Peyer's patch (tissue), 4 donors: ENCODE measurements at regions not wholly inside any gene's neighbourhood (a gene's known extent, or its start where the extent isn't known, plus 50 kb on each side); places are given as distances from the start of the nearest gene placed in this dataset.

ENCODE experiments used
- DNase-seq, 3 donors: peaks; one replicate each; pipeline ENCODE4 v3.0.0-alpha.2; 2017 to 2019
- H3K27ac ChIP-seq, 4 donors: fragments of 200-600 bp; sonication (generic); one replicate each; pipeline ENCODE4 v1.5.1; 2016 to 2019
- H3K27me3 ChIP-seq, 2 donors: fragments of 200-600 bp; sonication (generic); one replicate each; pipeline ENCODE4 v1.5.1; 2019
- H3K36me3 ChIP-seq, 3 donors: fragments of 200-600 bp; sonication (generic); one replicate each; pipeline ENCODE4 v1.5.1; 2016 to 2019
- H3K4me1 ChIP-seq, 4 donors: fragments of 200-600 bp; sonication (generic); one replicate each; pipeline ENCODE4 v1.5.1; 2016 to 2019
- H3K4me3 ChIP-seq, 4 donors: fragments of 200-600 bp; sonication (generic); 1 replicate in 3 of 4; 2 replicates in 1 of 4; pipeline ENCODE4 v1.5.1; 2016 to 2019; ENCODE audit warnings: mild to moderate bottlenecking in 1 of 4
- H3K9me3 ChIP-seq, 4 donors: fragments of 200-600 bp; sonication (generic); one replicate each; pipeline ENCODE4 v1.5.1; 2016 to 2019; ENCODE audit warnings: mild to moderate bottlenecking in 1 of 4
- POLR2A ChIP-seq, 2 donors: fragments of 450-650 bp; IDR thresholded peaks; one replicate each; pipeline ENCODE4 v1.5.1; 2017; ENCODE audit warnings: antibody characterized with exemption in 2 of 2, mild to moderate bottlenecking in 2 of 2, moderate library complexity in 2 of 2
- TF ChIP-seq, protein P1 (sequence below), 6 experiments: fragments of 450-650 bp in 4 of 6; fragments of 200-600 bp in 2 of 6; sonication (generic) in 1 of 6; IDR thresholded peaks; one replicate each; pipeline ENCODE4 v1.5.1; 2017 to 2019; ENCODE audit warnings: antibody characterized with exemption in 6 of 6, mild to moderate bottlenecking in 3 of 6, moderate library complexity in 1 of 6

DNA sequence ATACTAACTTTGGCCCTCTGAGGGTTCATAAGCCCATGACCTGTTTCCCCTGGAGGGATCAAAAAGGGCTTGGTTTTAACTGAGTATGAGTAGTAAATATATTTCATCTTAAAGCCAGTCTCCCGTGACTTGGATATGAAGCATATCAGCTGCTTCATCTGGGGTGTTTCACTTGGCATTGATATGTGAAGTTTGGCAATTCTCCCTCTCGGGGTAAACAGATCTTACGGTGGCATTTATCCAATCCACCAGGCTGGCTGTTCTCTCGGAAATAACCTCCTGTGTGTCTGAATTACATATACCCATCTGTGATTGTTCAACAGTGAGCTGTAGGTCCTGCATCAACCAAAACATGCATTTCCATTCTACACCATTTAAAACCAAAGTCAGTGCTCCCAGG, 130.7 kb downstream of the ADAM29 start:
- no peaks in the 10 kb centered on the region for H3K9me3 ChIP-seq

DNA sequence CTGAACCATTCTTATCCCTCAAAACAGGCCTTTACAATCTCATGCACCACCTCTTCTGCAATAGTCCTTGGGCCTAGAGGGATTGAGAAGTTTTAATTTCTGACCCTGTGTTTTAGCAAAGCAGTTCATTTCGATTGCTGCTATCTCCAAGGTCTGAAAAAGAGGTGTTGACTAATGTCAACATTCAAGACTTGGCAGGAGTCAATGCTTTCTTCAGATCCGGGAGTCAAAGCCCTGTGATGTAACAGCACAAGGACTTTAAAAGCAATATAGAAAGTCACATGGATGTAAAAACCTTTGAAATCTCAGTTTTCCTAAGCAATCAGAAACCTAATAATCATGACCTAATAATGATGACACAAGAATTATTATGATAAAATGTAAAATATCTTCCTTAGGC, 133.8 kb downstream of the ADAM29 start:
- Histone ChIP-seq H3K27ac (no peak overlapping the region), H3K4me1 (no peaks in the 10 kb centered on the region), H3K36me3 (no peaks in the 10 kb centered on the region), H3K9me3 (no peaks in the 10 kb centered on the region), H3K27me3 (no peaks in the 10 kb centered on the region), H3K4me3 (no peak overlapping the region)
- no peak for DNase-seq
- TF ChIP-seq POLR2A (IDR thresholded peaks at IDR 0.05): no peak
- TF ChIP-seq, protein P1, sequence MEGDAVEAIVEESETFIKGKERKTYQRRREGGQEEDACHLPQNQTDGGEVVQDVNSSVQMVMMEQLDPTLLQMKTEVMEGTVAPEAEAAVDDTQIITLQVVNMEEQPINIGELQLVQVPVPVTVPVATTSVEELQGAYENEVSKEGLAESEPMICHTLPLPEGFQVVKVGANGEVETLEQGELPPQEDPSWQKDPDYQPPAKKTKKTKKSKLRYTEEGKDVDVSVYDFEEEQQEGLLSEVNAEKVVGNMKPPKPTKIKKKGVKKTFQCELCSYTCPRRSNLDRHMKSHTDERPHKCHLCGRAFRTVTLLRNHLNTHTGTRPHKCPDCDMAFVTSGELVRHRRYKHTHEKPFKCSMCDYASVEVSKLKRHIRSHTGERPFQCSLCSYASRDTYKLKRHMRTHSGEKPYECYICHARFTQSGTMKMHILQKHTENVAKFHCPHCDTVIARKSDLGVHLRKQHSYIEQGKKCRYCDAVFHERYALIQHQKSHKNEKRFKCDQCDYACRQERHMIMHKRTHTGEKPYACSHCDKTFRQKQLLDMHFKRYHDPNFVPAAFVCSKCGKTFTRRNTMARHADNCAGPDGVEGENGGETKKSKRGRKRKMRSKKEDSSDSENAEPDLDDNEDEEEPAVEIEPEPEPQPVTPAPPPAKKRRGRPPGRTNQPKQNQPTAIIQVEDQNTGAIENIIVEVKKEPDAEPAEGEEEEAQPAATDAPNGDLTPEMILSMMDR (IDR thresholded peaks at IDR 0.05): no peak

More for the DNA sequence above, 130.7 kb downstream of the ADAM29 start:
- DNase-seq: no peak
- Histone ChIP-seq H3K27me3 (no peaks in the 10 kb centered on the region), H3K4me3 (no peak overlapping the region), H3K4me1 (no peaks in the 10 kb centered on the region), H3K27ac (no peak overlapping the region), H3K36me3 (no peaks in the 10 kb centered on the region)
- TF ChIP-seq, protein P1 (IDR thresholded peaks at IDR 0.05): no peak
- no peak for TF ChIP-seq POLR2A (IDR thresholded peaks at IDR 0.05)

DNA sequence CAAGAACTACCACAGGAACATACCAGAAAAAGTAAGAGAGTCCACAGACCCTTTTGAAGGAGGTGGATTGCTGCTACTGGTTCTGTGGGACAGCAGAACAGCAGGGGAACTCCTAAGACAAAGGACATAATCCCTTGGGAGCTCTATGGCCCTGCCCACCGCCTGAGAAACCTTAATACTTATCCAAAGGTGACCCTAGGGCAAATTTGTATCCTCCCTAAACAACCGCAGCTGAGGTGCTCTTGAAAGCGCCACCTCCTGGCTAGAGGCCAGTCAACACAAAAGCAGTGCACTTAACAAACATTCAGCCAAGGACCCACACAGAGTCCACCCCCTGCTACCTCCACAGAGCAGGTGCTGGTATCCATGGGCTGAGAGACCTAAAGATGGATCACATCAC, 136.8 kb downstream of the ADAM29 start:
- no peaks in the 10 kb centered on the region for H3K9me3 ChIP-seq
- H3K27ac ChIP-seq: no peak overlapping the region
- no peak for DNase-seq
- no peaks in the 10 kb centered on the region for H3K36me3 ChIP-seq
- H3K4me3 ChIP-seq: no peak overlapping the region
- no peaks in the 10 kb centered on the region for H3K27me3 ChIP-seq
- TF ChIP-seq, protein P1 (IDR thresholded peaks at IDR 0.05): no peak
- no peak for TF ChIP-seq POLR2A (IDR thresholded peaks at IDR 0.05)
- H3K4me1 ChIP-seq: no peaks in the 10 kb centered on the region

DNA sequence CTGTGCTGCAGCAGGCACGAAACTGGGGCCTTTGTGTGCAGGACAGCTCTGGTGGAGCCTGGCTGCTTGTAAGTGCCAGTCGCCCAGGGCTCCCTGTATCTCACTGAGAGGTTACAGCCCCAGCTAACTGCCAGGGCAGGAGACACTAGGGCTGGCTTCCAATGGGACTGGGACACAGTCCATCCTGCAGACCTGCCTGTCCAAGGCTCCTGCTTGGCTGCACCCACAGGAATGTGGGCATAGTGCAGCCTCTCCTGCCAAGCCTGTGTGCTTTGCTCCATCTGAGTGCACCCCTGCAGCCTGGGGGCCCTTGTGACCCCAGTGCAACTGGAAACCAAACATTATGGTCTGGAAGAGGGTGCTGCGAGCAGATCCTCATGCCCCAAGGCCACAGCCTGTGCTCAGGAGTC, 144.0 kb downstream of the ADAM29 start:
- TF ChIP-seq POLR2A (IDR thresholded peaks at IDR 0.05): no peak
- TF ChIP-seq, protein P1 (IDR thresholded peaks at IDR 0.05): no peak
- Histone ChIP-seq H3K4me1 (no peaks in the 10 kb centered on the region), H3K27ac (no peak overlapping the region), H3K4me3 (no peak overlapping the region), H3K9me3 (no peaks in the 10 kb centered on the region), H3K36me3 (no peaks in the 10 kb centered on the region), H3K27me3 (no peaks in the 10 kb centered on the region)
- peak in 1 of 3 donors; percentile 21 for DNase-seq

DNA sequence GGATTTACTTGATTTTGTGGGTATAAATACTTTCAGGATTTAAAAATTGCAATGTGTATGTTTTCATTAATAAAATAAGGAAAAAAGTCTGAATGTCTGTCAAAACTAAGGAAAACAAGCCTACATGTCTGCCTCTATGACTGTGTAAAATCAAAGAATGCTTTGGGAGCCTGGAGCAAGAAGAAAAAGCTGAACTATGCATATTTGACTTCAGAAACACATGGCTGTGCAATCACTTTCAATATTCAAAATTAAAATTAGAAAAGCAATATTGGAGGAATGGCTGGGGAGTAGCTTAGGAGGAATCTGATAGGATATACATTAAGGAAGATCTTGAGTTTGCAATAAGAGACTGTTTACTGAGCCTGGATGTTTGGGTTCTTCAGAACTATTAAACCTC, 147.1 kb downstream of the ADAM29 start:
- no peak for DNase-seq
- Histone ChIP-seq H3K27me3 (no peaks in the 10 kb centered on the region), H3K27ac (no peak overlapping the region), H3K4me3 (no peak overlapping the region), H3K4me1 (no peaks in the 10 kb centered on the region), H3K36me3 (no peaks in the 10 kb centered on the region), H3K9me3 (no peaks in the 10 kb centered on the region)
- TF ChIP-seq, protein P1 (IDR thresholded peaks at IDR 0.05): no peak
- no peak for TF ChIP-seq POLR2A (IDR thresholded peaks at IDR 0.05)
